ENCODE measurements at regions not wholly inside any gene's neighbourhood (a gene's known extent, or its start where the extent isn't known, plus 50 kb on each side); places are given as distances from the start of the nearest gene placed in this dataset. TPM values are rescaled to one million over a fixed set of nuclear protein-coding genes. Genes with fewer than 3 reads are reported as not detected.

- WGBS, 2 experiments (ENCODE audit: low coverage in 1 of 2, low lambda C conversion rate in 2 of 2, missing lambda C conversion rate in 2 of 2), result 28 to 35% methylated on average over 2 of the region's 2 CpGs
- in situ Hi-C loops (cut with MboI), result no loop called here
Observed at GRCh38 chr21:23223882-23224281, 2225.7 kb downstream of the NCAM2 start.

GRCh38 chr21:23218667-23219066 is 2220.5 kb downstream of the NCAM2 start:
- Histone ChIP-seq H4K20me1 (ENCODE audit: insufficient read depth) (no peaks in the 10 kb centered on the region), H3K36me3 (ENCODE audit: low read depth) (no peaks in the 10 kb centered on the region), H3K9me3 (ENCODE audit: low read depth) (no peaks in the 10 kb centered on the region), H2AFZ (no peak overlapping the region), H3K27me3 (replicated peaks; ENCODE audit: insufficient read depth) (no peaks in the 10 kb centered on the region), H3K79me2 (ENCODE audit: insufficient read depth) (no peaks in the 10 kb centered on the region), H3K4me2 (ENCODE audit: unreplicated experiment) (no peak overlapping the region), H3K27ac (no peak overlapping the region), H3K9ac (no peak overlapping the region), H3K4me1 (ENCODE audit: insufficient read depth) (no peaks in the 10 kb centered on the region), H3K9me2 (ENCODE audit: insufficient read depth) (no peaks in the 10 kb centered on the region), H3K4me3 (no peak overlapping the region), H3F3A (ENCODE audit: insufficient read depth) (no peaks in the 10 kb centered on the region)
- no peak for TF ChIP-seq EZH2 (IDR thresholded peaks at IDR 0.05; ENCODE audit: insufficient read depth, poor library complexity, severe bottlenecking)
- TF ChIP-seq EZH2phosphoT487 (IDR thresholded peaks at IDR 0.05; ENCODE audit: insufficient read depth, low read depth), result no peak
- no peak for DNase-seq
- in situ Hi-C loops (cut with MboI), result no loop called here
- WGBS, 2 experiments (ENCODE audit: low coverage in 1 of 2, low lambda C conversion rate in 2 of 2, missing lambda C conversion rate in 2 of 2), result 2 to 7% methylated on average over 1 of the region's 1 CpG

More at GRCh38 chr21:23223882-23224281, 2225.7 kb downstream of the NCAM2 start:
- TF ChIP-seq EZH2 (IDR thresholded peaks at IDR 0.05; ENCODE audit: insufficient read depth, poor library complexity, severe bottlenecking) (no peak), EZH2phosphoT487 (IDR thresholded peaks at IDR 0.05; ENCODE audit: insufficient read depth, low read depth) (no peak)
- H3K9me3 ChIP-seq (ENCODE audit: low read depth), result no peaks in the 10 kb centered on the region
- no peaks in the 10 kb centered on the region for H3K4me1 ChIP-seq (ENCODE audit: insufficient read depth)
- no peak overlapping the region for H3K9ac ChIP-seq
- no peak overlapping the region for H3K4me2 ChIP-seq (ENCODE audit: unreplicated experiment)
- no peaks in the 10 kb centered on the region for H3K36me3 ChIP-seq (ENCODE audit: low read depth)
- H3K27me3 ChIP-seq (replicated peaks; ENCODE audit: insufficient read depth), result no peaks in the 10 kb centered on the region
- H3K79me2 ChIP-seq (ENCODE audit: insufficient read depth), result no peaks in the 10 kb centered on the region
- no peaks in the 10 kb centered on the region for H3F3A ChIP-seq (ENCODE audit: insufficient read depth)
- no peaks in the 10 kb centered on the region for H3K9me2 ChIP-seq (ENCODE audit: insufficient read depth)
- no peak overlapping the region for H2AFZ ChIP-seq
- no peak overlapping the region for H3K4me3 ChIP-seq
- DNase-seq, result no peak
- H4K20me1 ChIP-seq (ENCODE audit: insufficient read depth), result no peaks in the 10 kb centered on the region
- H3K27ac ChIP-seq, result no peak overlapping the region

- H3K9me2 ChIP-seq (ENCODE audit: insufficient read depth), result no peaks in the 10 kb centered on the region
- H3K79me2 ChIP-seq (ENCODE audit: insufficient read depth), result no peaks in the 10 kb centered on the region
- no peaks in the 10 kb centered on the region for H4K20me1 ChIP-seq (ENCODE audit: insufficient read depth)
- TF ChIP-seq EZH2phosphoT487 (IDR thresholded peaks at IDR 0.05; ENCODE audit: insufficient read depth, low read depth) (no peak), EZH2 (IDR thresholded peaks at IDR 0.05; ENCODE audit: insufficient read depth, poor library complexity, severe bottlenecking) (no peak)
- no peak for DNase-seq
- H3F3A ChIP-seq (ENCODE audit: insufficient read depth), result no peaks in the 10 kb centered on the region
- H3K4me3 ChIP-seq, result no peak overlapping the region
- H2AFZ ChIP-seq, result no peak overlapping the region
- no peaks in the 10 kb centered on the region for H3K36me3 ChIP-seq (ENCODE audit: low read depth)
- in situ Hi-C loops (cut with MboI), result no loop called here
- no peaks in the 10 kb centered on the region for H3K4me1 ChIP-seq (ENCODE audit: insufficient read depth)
- 0 to 7% methylated on average over 1 of the region's 1 CpG for WGBS, 2 experiments (ENCODE audit: low coverage in 1 of 2, low lambda C conversion rate in 2 of 2, missing lambda C conversion rate in 2 of 2)
- H3K27ac ChIP-seq, result no peak overlapping the region
- no peaks in the 10 kb centered on the region for H3K27me3 ChIP-seq (replicated peaks; ENCODE audit: insufficient read depth)
- H3K9me3 ChIP-seq (ENCODE audit: low read depth), result no peaks in the 10 kb centered on the region
- no peak overlapping the region for H3K9ac ChIP-seq
- H3K4me2 ChIP-seq (ENCODE audit: unreplicated experiment), result no peak overlapping the region
Observed at GRCh38 chr21:23217597-23217996, 2219.4 kb downstream of the NCAM2 start.

GRCh38 chr21:23215261-23215660 is 2217.1 kb downstream of the NCAM2 start:
- Histone ChIP-seq H3K4me1 (ENCODE audit: insufficient read depth) (no peaks in the 10 kb centered on the region), H3K9me2 (ENCODE audit: insufficient read depth) (no peaks in the 10 kb centered on the region), H3K4me2 (ENCODE audit: unreplicated experiment) (no peak overlapping the region), H3K79me2 (ENCODE audit: insufficient read depth) (no peaks in the 10 kb centered on the region), H3F3A (ENCODE audit: insufficient read depth) (no peaks in the 10 kb centered on the region), H2AFZ (no peak overlapping the region), H3K4me3 (no peak overlapping the region), H3K27ac (no peak overlapping the region), H3K27me3 (replicated peaks; ENCODE audit: insufficient read depth) (no peaks in the 10 kb centered on the region), H3K36me3 (ENCODE audit: low read depth) (no peaks in the 10 kb centered on the region), H4K20me1 (ENCODE audit: insufficient read depth) (no peaks in the 10 kb centered on the region), H3K9me3 (ENCODE audit: low read depth) (no peaks in the 10 kb centered on the region), H3K9ac (no peak overlapping the region)
- 18 to 21% methylated on average over 1 of the region's 1 CpG for WGBS, 2 experiments (ENCODE audit: low coverage in 1 of 2, low lambda C conversion rate in 2 of 2, missing lambda C conversion rate in 2 of 2)
- no peak for TF ChIP-seq EZH2phosphoT487 (IDR thresholded peaks at IDR 0.05; ENCODE audit: insufficient read depth, low read depth)
- no peak for TF ChIP-seq EZH2 (IDR thresholded peaks at IDR 0.05; ENCODE audit: insufficient read depth, poor library complexity, severe bottlenecking)
- DNase-seq, result no peak
- in situ Hi-C loops (cut with MboI), result no loop called here

Small RNA genes lying in the stretch of these regions (small RNA-seq; reads per million reads assigned to genes)
- gene AP001340.1 (ENCODE audit: low read depth, low replicate concordance) (not detected), gene RF00019 (ENCODE audit: low read depth, low replicate concordance) (not detected), gene RN7SKP236 (ENCODE audit: low read depth, low replicate concordance) (not detected), gene RNA5SP489 (ENCODE audit: low read depth, low replicate concordance) (not detected), gene RNU2-55P (ENCODE audit: low read depth, low replicate concordance) (11.7 reads per million, percentile 85 among the genes with 10 or more reads in this experiment)

Data from GM23248 (cell line).